ENCODE measurements at regions not wholly inside any gene's neighbourhood (a gene's known extent, or its start where the extent isn't known, plus 50 kb on each side); places are given as distances from the start of the nearest gene placed in this dataset.

DNA sequence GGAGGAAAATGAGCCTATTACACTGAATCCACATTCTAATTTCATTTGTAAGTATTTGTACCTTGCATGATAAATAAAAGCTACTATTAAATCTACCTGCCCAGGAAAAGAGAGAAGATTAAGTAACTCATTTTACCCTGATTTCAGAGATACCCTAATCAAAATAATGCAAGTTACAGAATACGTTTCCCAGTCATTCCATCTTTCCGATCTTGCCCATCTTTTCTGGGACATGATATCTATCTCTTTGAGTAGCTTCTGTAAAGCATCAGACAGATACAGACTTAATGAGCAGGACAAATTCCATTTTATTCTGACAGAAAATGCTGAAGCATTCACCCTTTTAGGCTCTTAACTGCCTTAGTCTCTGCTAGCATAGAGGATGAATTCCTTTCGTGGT lies 56.6 kb downstream of the SPRY2 start:
- ATAC-seq (no peak), DNase-seq (ENCODE audit: low spot score in 2 of 2) (no peak)
- peaks cover 0 to 8% of the 10 kb centered on the region in 2 donors for H3K36me3 Mint-ChIP-seq
- no peak overlapping the region for H3K27ac Mint-ChIP-seq
- peaks cover 3 to 6% of the 10 kb centered on the region in 2 donors for H3K9me3 Mint-ChIP-seq

GRCh38 chr13:80278706-80279105 lies 62.2 kb downstream of the SPRY2 start:
- no peak for DNase-seq (ENCODE audit: low spot score in 2 of 2)
- H3K36me3 Mint-ChIP-seq = peaks cover 0 to 3% of the 10 kb centered on the region in 2 donors
- ATAC-seq = no peak
- H3K9me3 Mint-ChIP-seq = peaks cover 3 to 7% of the 10 kb centered on the region in 2 donors
- H3K27ac Mint-ChIP-seq = no peak overlapping the region

- ATAC-seq = no peak
These were observed 64.3 kb downstream of the SPRY2 start for GRCh38 chr13:80276371-80277289.

DNA sequence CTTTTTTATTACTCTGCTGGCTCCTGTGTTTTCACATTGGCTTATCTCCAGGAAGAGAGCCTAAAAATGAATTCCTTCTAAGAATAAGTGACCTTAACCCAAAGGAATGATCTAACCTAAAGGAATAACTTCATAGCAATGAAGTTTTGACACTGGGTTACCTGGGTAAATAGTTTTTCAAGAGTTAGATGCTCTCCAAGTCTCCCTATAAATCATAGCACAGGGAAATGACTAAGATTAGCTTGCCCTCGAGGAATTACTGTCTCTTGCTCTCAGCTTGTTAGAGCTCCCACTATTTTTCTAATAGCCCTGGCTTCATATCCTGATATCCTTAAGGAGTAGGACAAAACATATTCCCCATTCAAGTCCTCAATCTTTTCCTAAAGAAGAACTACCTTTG lies 66.3 kb downstream of the SPRY2 start:
- Mint-ChIP-seq H3K9me3 (peaks cover 0 to 4% of the 10 kb centered on the region in 2 donors), H3K27ac (no peak overlapping the region), H3K36me3 (no peaks in the 10 kb centered on the region)
- no peak for DNase-seq (ENCODE audit: low spot score in 2 of 2)
- no peak for ATAC-seq

More at GRCh38 chr13:80276371-80277289, 64.3 kb downstream of the SPRY2 start:
- DNase-seq (ENCODE audit: low spot score in 2 of 2) = no peak
- Mint-ChIP-seq H3K9me3 (peaks cover 0 to 4% of the 10 kb centered on the region in 2 donors), H3K27ac (no peak overlapping the region), H3K36me3 (no peaks in the 10 kb centered on the region)

- peaks cover 0 to 4% of the 10 kb centered on the region in 2 donors for H3K9me3 Mint-ChIP-seq
- ATAC-seq = no peak
These were observed 67.2 kb downstream of the SPRY2 start for GRCh38 chr13:80273718-80274117.

DNA sequence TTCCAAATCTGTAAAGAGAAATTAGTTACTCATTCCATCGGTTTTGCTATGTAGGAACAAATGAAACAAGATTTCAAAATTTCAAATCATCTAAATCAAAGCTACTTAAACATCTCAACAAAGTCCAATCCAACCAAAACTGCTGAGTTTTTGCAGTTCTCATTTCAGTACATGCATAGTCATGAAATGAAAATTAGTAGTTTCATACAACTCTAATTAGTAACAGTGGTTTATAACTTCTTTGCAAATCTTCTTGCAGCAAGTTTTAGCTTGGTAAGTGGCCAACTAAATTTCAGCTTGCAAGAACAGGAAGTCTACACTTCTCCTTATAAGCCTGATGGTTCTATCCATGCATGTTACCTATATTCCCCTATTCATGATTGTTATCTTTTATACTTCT lies 75.6 kb downstream of the SPRY2 start:
- H3K27ac Mint-ChIP-seq = no peak overlapping the region
- peaks cover 4 to 24% of the 10 kb centered on the region in 2 donors for H3K36me3 Mint-ChIP-seq
- peaks cover 12 to 15% of the 10 kb centered on the region in 2 donors for H3K9me3 Mint-ChIP-seq
- ATAC-seq (no peak), DNase-seq (ENCODE audit: low spot score in 2 of 2) (no peak)

More at GRCh38 chr13:80273718-80274117, 67.2 kb downstream of the SPRY2 start:
- no peak overlapping the region for H3K27ac Mint-ChIP-seq
- DNase-seq (ENCODE audit: low spot score in 2 of 2) = no peak
- no peaks in the 10 kb centered on the region for H3K36me3 Mint-ChIP-seq

DNA sequence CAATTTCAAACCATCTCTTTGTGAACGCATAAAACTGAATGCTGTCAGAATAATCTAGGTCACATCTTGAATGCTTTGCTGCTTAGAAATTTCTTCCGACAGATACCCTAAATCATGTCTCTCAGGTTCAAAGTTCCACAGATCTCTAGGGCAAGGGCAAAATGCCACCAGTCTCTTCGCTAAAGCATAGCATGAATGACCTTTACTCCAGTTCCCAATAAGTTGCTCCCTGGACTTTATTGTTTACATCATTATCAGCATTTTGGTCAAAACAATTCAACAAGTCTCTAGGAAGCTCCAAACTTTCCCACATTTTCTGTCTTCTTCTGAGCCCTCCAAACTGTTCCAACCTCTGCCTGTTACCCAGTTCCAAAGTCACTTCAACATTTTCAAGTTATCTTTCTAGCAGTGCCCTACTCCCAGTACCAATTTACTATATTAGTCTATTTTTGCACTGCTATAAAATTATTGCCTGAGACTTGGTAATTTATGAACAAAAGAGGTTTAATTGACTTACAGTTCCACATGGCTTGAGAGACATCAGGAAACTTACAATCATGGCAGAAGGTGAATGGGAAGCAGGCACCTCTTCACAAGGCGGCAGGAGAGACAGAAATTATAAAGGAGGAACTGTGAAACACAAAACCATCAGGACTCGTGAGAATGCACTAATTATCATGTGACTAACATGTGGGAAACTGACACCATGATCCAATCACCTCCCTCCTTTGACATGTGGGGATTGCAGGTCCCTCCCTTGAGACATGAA lies 77.0 kb downstream of the SPRY2 start:
- Mint-ChIP-seq H3K9me3 (peaks cover 12 to 15% of the 10 kb centered on the region in 2 donors), H3K27ac (no peak overlapping the region), H3K36me3 (peaks cover 4 to 24% of the 10 kb centered on the region in 2 donors)
- DNase-seq (ENCODE audit: low spot score in 2 of 2) (no peak), ATAC-seq (no peak)

- ATAC-seq = no peak
- H3K36me3 Mint-ChIP-seq = peaks cover 4 to 24% of the 10 kb centered on the region in 2 donors
- H3K27ac Mint-ChIP-seq = no peak overlapping the region
- no peak for DNase-seq (ENCODE audit: low spot score in 2 of 2)
- peaks cover 12 to 15% of the 10 kb centered on the region in 2 donors for H3K9me3 Mint-ChIP-seq
These were observed 78.8 kb downstream of the SPRY2 start for GRCh38 chr13:80262051-80262695.

DNA sequence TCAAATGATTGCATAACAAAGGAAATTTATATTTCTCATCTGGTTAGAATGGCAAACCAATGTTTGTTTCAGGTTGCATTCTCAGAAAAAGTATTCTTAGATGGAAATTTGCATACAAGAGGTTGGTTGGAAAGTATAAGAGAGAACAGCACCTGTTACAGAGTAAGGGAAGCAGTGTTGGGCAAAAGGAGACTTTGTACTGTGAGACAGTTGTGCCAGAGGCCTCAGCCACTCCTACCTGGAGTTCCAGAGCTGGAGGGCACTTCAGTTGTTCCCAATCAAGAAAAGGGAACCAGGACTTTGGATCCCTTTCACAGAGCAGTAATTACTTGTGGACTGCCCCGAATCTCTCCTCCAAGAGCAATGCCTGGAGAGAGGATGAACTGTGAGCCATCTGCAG lies 81.8 kb downstream of the SPRY2 start:
- no peak for ATAC-seq

DNA sequence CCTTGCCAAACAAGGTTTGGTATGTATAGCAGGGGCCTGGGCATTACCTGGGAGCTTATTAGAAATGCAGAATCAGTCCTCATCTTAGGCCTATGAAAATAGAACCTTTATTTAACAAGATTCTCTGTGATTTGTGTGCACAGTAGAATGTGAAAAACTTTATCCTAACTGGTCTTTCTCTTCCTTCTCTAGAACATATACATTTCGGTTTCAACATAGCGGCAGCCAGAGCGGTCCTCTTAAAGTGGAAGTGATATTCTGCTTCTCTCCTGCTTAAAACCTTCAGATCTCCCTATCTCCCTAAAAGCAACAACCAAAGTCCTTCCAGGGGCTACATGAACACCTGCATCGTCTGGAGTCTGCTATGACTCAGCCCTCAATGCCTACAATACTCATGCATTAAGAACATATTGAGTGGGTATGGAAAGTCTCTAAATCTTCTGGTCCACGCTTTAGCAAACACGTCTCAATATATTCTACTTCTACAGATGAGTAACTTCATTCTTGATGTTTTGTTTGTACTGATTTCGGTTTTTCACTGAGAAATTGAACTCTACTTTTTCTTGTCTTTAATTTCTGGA lies 84.5 kb downstream of the SPRY2 start:
- no peak for ATAC-seq

More for the DNA sequence above, 81.8 kb downstream of the SPRY2 start:
- H3K27ac Mint-ChIP-seq = no peak overlapping the region
- H3K36me3 Mint-ChIP-seq = peaks cover 4 to 22% of the 10 kb centered on the region in 2 donors
- DNase-seq (ENCODE audit: low spot score in 2 of 2) = no peak
- H3K9me3 Mint-ChIP-seq = peaks cover 13 to 16% of the 10 kb centered on the region in 2 donors

DNA sequence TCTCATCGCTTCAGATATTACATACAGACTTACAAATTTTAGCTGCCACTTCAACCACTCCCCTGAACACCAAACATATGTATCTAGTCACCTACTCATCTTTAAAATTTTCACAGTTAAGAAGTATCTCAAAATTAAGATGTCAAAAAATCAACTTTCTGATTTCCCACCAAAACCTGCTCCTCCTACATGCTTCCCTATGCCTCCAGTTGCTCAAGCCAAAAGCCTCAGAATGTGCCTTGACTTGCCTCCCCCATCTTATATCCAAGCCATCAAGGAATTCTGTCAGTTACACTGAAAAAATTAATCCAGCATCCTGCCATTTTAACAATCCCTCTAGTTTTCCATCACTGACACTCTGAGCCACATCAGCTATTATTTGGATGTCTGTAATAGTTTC lies 85.0 kb downstream of the SPRY2 start:
- H3K27ac Mint-ChIP-seq = no peak overlapping the region
- DNase-seq (ENCODE audit: low spot score in 2 of 2) (no peak), ATAC-seq (no peak)
- no peaks in the 10 kb centered on the region for H3K36me3 Mint-ChIP-seq
- H3K9me3 Mint-ChIP-seq = peaks cover 0 to 5% of the 10 kb centered on the region in 2 donors

More for the DNA sequence above, 84.5 kb downstream of the SPRY2 start:
- peaks cover 0 to 5% of the 10 kb centered on the region in 2 donors for H3K9me3 Mint-ChIP-seq
- no peak overlapping the region for H3K27ac Mint-ChIP-seq
- DNase-seq (ENCODE audit: low spot score in 2 of 2) = no peak
- peaks cover 0 to 4% of the 10 kb centered on the region in 2 donors for H3K36me3 Mint-ChIP-seq

- Mint-ChIP-seq H3K36me3 (no peaks in the 10 kb centered on the region), H3K27ac (no peak overlapping the region), H3K9me3 (peaks cover 0 to 5% of the 10 kb centered on the region in 2 donors)
- no peak for ATAC-seq
- no peak for DNase-seq (ENCODE audit: low spot score in 2 of 2)
These were observed 89.5 kb downstream of the SPRY2 start for GRCh38 chr13:80251403-80251802.

DNA sequence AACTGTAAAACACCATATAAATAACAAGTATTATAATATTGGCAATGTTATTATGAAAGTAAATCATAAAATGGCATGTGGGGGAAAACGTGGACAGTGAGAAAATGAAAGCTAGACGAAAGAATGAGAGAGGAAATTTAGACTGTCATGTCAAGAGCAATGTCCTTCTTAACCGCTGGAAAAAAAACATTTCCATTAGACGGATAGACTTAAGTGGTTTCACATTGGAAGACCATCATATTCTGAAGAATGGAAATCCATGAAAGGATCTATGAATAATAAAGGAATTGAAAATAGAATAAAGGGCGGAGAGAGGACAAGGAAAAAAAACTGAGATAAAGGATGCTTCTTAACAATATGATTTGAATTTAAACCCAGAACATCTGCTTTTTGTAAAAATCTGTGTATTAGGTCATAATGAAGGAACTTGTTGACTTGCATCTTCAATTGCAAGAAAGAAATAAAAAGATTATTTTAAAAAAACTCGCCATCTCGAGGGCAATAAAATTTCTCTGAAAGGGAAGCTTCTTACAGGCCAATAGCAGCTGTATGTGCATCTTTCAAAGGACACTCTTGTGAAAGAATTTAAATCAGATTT lies 90.6 kb downstream of the SPRY2 start:
- Mint-ChIP-seq H3K27ac (no peak overlapping the region), H3K36me3 (no peaks in the 10 kb centered on the region), H3K9me3 (no peaks in the 10 kb centered on the region)
- ATAC-seq = no peak
- DNase-seq (ENCODE audit: low spot score in 2 of 2) = no peak

DNA sequence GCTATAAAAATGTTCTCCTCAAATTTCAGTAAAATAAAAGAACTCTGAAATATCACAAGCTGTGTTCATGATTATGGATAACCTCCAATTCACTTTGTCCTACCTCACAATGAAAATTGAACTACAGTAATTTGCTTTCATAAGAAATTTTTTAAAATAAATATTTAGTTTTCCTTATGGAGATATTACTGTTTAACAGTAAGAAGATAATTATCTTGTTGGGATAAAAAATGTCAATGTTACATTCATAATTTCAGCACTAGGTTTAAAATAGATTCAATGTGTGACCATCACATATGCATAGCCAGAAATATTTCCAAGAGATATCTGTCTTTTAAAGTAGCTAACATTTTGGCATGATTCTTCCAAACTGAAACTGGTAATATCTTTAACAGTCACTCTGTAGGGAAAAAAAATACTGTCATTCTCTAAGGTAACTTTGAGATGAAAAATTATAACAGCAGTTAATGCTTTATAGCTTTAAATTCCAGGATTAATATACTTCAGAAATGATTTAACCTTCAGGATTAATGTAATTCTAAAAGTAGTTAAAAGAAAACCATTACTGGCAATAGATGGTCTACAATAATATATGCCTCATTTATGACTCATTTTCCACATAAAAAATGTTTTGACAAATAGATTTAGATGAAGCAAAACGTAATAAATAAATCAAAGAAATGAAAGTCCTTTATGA lies 91.3 kb downstream of the SPRY2 start:
- DNase-seq (ENCODE audit: low spot score in 2 of 2) (no peak), ATAC-seq (no peak)
- Mint-ChIP-seq H3K36me3 (no peaks in the 10 kb centered on the region), H3K9me3 (no peaks in the 10 kb centered on the region), H3K27ac (no peak overlapping the region)

GRCh38 chr13:80245162-80245733 lies 95.7 kb downstream of the SPRY2 start:
- Mint-ChIP-seq H3K36me3 (no peaks in the 10 kb centered on the region), H3K27ac (no peak overlapping the region), H3K9me3 (no peaks in the 10 kb centered on the region)
- DNase-seq (ENCODE audit: low spot score in 2 of 2) (no peak), ATAC-seq (no peak)

Data from activated naive CD4-positive, alpha-beta T cell treated with anti-CD3 and anti-CD28 coated beads, Interleukin-2, amount 50 U/mL, for 72 hours (primary cell).